Testis (tissue), 2 donors: ENCODE measurements at regions not wholly inside any gene's neighbourhood (a gene's known extent, or its start where the extent isn't known, plus 50 kb on each side); places are given as distances from the start of the nearest gene placed in this dataset.
A peak's percentile ranks its signal among the peaks of the same experiment; 100 is the strongest.
"Not testable (repeated sequence)": the region's sequence is repeated elsewhere in the genome, so short reads cannot be mapped to it uniquely, and the experiment has no call there.

Experiments used
- DNase-seq: peaks from one replicate; pipeline ENCODE4 v3.0.0-alpha.2; 2019
- H3K27ac ChIP-seq, 2 donors: fragments of 200-600 bp; sonication (generic); one replicate each; pipeline ENCODE4 v1.5.1; 2019
- H3K27me3 ChIP-seq: fragments of 200-600 bp; sonication (generic); one replicate; pipeline ENCODE4 v1.5.1; 2019
- H3K36me3 ChIP-seq: fragments of 200-600 bp; sonication (generic); one replicate; pipeline ENCODE4 v1.5.1; 2017; ENCODE audit warnings: low read depth; ENCODE audit errors: missing control alignments
- H3K4me1 ChIP-seq: fragments of 200-600 bp; sonication (generic); one replicate; pipeline ENCODE4 v1.5.1; 2019
- H3K4me3 ChIP-seq, 2 donors: fragments of 200-600 bp; sonication (generic); one replicate each; pipeline ENCODE4 v1.5.1; 2017 to 2019
- H3K9me3 ChIP-seq: fragments of 200-600 bp; sonication (generic); one replicate; pipeline ENCODE4 v1.5.1; 2017
- POLR2A ChIP-seq: fragments of 450-650 bp; IDR thresholded peaks from one replicate; pipeline ENCODE4 v1.6.1; 2017; ENCODE audit warnings: antibody characterized with exemption, mild to moderate bottlenecking, moderate library complexity
- WGBS, 2 donors: methylation state at CpG; one replicate each; pipeline ENCODE4 v1.1.5; 2018; 5-methylcytosine and 5-hydroxymethylcytosine counted together
- intact Hi-C: fragments of 100-400 bp; cut with DNase I; formaldehyde crosslinking; loops from one replicate; pipeline ENCODE4 v1.15.1; 2023; ENCODE audit warnings: low total_unique reads
- TF ChIP-seq, protein P1 (sequence below), 3 experiments: fragments of 450-650 bp in 2 of 3; fragments of 200-600 bp in 1 of 3; sonication (generic) in 1 of 3; IDR thresholded peaks; one replicate each; pipeline ENCODE4 v1.5.1; 2016 to 2019; ENCODE audit warnings: antibody characterized with exemption in 3 of 3, mild to moderate bottlenecking in 2 of 3, moderate library complexity in 1 of 3

DNA sequence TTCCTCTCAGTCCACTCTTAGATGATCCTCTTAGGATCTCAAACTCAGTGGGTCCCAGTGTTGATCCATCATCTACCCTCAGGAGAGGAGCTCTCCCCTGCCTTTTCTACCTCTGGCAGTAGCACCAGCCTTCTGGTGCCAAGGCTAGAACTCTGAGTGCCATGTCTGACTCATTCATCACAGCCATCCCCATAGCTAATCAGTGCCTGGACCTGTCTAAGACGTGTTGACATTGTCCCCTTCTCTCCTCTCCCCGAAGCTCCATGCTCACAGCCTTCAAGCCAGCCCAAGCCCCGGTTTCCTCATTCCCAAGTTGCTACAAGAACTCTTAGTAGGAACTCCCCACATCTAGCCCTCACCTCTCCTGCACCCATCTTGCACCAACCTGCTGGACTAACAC lies 73.5 kb upstream of the GRIN2A start:
- Histone ChIP-seq H3K27me3 (no peaks in the 10 kb centered on the region), H3K4me1 (peaks cover 14% of the 10 kb centered on the region), H3K27ac (no peak overlapping the region), H3K36me3 (no peaks in the 10 kb centered on the region), H3K4me3 (no peak overlapping the region), H3K9me3 (no peaks in the 10 kb centered on the region)
- WGBS, 2 donors: 76 to 85% methylated on average over 3 of the region's 3 CpGs
- intact Hi-C loops: no loop called here
- DNase-seq: no peak
- TF ChIP-seq, protein P1, sequence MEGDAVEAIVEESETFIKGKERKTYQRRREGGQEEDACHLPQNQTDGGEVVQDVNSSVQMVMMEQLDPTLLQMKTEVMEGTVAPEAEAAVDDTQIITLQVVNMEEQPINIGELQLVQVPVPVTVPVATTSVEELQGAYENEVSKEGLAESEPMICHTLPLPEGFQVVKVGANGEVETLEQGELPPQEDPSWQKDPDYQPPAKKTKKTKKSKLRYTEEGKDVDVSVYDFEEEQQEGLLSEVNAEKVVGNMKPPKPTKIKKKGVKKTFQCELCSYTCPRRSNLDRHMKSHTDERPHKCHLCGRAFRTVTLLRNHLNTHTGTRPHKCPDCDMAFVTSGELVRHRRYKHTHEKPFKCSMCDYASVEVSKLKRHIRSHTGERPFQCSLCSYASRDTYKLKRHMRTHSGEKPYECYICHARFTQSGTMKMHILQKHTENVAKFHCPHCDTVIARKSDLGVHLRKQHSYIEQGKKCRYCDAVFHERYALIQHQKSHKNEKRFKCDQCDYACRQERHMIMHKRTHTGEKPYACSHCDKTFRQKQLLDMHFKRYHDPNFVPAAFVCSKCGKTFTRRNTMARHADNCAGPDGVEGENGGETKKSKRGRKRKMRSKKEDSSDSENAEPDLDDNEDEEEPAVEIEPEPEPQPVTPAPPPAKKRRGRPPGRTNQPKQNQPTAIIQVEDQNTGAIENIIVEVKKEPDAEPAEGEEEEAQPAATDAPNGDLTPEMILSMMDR (IDR thresholded peaks at IDR 0.05): no peak
- TF ChIP-seq POLR2A: no peak

DNA sequence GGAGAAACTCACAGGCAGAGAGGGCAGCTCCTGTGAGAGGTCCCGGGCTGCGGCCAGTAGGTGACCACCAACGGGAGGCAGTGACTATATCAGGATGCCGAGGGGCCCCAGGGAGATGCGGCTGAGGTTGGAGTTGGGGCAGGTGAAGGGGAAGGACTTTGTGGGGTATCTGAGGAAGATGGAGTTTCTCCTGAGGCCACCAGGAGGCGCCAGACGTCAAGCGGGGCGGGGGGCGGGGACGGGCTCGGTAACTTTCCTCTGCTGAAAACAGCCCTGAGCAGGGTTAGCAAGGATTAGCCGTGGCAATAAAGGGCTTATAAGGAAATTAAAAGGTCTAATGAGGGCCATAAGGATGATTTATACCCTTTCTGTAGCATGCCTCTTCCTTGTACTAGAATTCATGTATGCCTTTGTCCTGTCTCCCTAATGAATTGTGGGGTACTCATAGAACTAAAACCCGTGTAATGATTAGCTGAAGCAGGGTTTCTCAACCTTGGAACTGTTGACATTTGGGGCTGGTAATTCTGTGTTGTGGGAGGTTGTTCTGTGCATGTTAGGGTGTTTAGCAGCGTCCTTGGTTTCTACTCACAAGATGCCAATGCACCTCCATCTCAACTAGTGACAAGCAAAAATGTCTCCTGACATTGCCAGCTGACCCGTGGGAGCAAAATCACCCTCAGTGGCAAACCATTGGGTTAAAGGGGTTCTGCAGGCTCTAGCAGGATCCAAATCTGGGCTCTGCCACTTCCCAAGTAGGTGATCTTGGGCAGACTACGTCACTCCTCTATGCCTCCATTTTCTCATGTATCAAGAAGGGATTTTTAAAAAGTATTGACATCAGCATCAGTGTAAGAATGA lies 74.8 kb upstream of the GRIN2A start:
- no peak overlapping the region for H3K4me3 ChIP-seq
- peak overlapping the region; percentile 42 to 47 for H3K27ac ChIP-seq
- no peaks in the 10 kb centered on the region for H3K9me3 ChIP-seq
- no peaks in the 10 kb centered on the region for H3K36me3 ChIP-seq
- intact Hi-C loops: no loop called here
- peaks cover 14% of the 10 kb centered on the region for H3K4me1 ChIP-seq
- TF ChIP-seq POLR2A: no peak
- TF ChIP-seq, protein P1 (IDR thresholded peaks at IDR 0.05): peak; percentile 9 to 81 (median 76)
- H3K27me3 ChIP-seq: no peaks in the 10 kb centered on the region
- 13 to 17% methylated on average over 16 to 17 of the region's 17 CpGs for WGBS, 2 donors
- peak; percentile 41 for DNase-seq

DNA sequence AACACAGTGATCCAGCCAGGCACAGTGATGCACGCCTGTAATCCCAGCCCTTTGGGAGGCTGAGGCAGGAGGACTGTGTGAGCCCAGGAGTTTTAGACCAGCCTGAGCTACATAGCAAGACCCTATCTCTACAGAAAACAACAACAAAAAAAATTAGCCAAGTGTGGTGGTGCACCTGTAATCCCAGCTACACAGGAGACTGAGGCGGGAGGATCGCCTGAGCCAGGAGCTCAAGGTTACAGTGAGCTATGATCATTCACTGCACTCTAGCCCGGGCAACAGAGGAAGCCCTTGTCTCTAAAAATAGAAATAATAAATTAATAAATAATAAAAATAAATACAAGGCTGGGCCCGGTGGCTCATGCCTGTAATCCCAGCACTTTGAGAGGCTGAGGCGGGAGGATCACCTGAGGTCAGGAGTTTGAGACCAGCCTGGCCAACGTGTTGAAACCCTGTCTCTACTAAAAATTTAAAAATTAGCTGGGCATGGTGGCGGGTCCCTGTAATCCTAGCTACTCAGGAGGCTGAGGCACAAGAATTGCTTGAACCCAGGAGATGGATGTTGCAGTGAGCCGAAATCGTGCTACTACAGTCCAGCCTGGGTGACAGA lies 75.5 kb upstream of the GRIN2A start:
- H3K27ac ChIP-seq: peak overlapping the region; percentile 42 to 47
- H3K4me1 ChIP-seq, DNase-seq, H3K9me3 ChIP-seq, H3K36me3 ChIP-seq, H3K27me3 ChIP-seq, H3K4me3 ChIP-seq, intact Hi-C loops: not testable (repeated sequence)
- WGBS, 2 donors: 75 to 85% methylated on average over 10 of the region's 10 CpGs

DNA sequence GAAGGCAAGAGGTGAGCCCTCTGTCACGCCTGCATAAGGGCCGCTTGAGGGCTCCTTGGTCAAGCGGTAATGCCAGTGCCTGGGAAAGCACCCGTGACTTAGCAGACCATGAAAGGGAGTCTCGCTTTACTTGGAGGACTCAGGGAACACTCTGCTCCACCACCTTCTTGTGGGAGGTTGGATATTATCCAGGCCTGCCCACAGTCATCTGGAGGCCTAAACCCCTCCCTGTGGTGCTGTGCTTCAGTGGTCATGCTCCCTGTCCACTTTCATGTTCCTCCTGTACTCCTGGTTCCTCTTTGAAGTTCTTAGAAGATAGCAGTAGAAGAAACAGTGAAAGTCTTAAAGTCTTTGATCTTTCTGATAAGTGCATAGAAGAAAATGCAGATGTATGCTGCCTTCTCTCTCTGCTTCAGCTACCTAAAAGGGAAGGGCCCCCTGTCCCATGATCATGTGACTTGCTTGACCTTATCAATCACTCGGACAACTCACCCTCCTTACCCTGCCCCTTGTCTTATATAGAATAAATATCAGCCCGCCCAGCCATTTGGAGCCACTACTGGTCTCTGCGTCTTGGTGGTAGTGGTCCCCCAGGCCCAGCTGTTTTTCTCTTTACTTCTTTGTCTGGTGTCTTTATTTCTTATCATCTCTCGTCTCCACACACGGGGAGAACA lies 76.8 kb upstream of the GRIN2A start:
- DNase-seq: peak; percentile 89
- peaks cover 10% of the 10 kb centered on the region for H3K4me1 ChIP-seq
- H3K36me3 ChIP-seq, H3K9me3 ChIP-seq, H3K4me3 ChIP-seq, H3K27me3 ChIP-seq, intact Hi-C loops: not testable (repeated sequence)
- WGBS, 2 donors: 48 to 61% methylated on average over 10 of the region's 10 CpGs
- H3K27ac ChIP-seq: peak overlapping the region; percentile 42 to 50

DNA sequence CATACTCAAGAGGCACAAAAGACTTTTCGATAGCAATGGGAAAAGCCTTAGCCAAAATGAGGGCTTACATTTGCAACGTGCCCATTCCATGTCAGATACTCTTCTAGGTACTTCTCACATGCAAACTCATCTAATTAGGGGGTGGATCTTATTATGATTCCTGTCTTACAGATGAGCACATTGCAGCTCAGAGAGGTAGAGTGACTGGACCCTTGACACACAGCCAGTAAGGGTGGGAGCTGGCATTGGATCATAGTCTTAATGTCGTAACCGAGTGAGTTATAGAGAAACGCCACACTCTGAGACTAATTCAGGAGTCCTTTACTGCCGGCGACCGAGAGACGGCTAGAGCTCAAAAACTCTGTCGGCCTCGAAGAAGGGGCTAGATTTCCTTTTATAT lies 78.8 kb upstream of the GRIN2A start:
- intact Hi-C loops: no loop called here

DNA sequence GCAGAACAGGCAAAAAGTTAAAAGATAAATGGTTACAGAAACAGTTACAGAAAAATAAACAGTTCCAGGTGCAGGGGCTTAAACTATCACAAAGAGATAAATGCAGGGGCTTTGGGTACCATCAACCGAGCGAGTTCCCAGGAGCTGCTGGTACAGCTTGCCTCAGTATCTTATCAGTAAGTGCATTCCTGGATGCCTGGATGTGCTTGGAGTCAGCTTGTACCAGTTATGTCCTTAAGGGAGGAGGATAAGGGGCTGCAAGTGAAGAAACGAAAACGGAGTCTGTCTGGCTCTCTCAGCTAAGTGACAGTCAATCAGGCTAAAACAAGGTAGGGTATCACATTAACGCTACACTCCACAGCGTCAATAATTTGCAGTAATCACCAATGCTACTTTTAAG lies 79.3 kb upstream of the GRIN2A start:
- 19 to 31% methylated on average over 6 of the region's 6 CpGs for WGBS, 2 donors
- peak; percentile 57 for DNase-seq

More for the DNA sequence above, 78.8 kb upstream of the GRIN2A start:
- Histone ChIP-seq H3K36me3 (no peaks in the 10 kb centered on the region), H3K27me3 (no peaks in the 10 kb centered on the region), H3K4me3 (no peak overlapping the region), H3K4me1 (peaks cover 12% of the 10 kb centered on the region), H3K9me3 (no peaks in the 10 kb centered on the region), H3K27ac (peak overlapping the region in 1 of 2 donors; percentile 30)
- TF ChIP-seq POLR2A: no peak
- TF ChIP-seq, protein P1 (IDR thresholded peaks at IDR 0.05): no peak
- no peak for DNase-seq
- WGBS, 2 donors: 38 to 50% methylated on average over 11 of the region's 11 CpGs

More for the DNA sequence above, 79.3 kb upstream of the GRIN2A start:
- H3K27me3 ChIP-seq, H3K9me3 ChIP-seq, H3K4me3 ChIP-seq, intact Hi-C loops, H3K36me3 ChIP-seq: not testable (repeated sequence)
- H3K4me1 ChIP-seq: peaks cover 12% of the 10 kb centered on the region
- peak overlapping the region in 1 of 2 donors; percentile 30 for H3K27ac ChIP-seq
